ENCODE measurements at regions not wholly inside any gene's neighbourhood (a gene's known extent, or its start where the extent isn't known, plus 50 kb on each side); places are given as distances from the start of the nearest gene placed in this dataset.

DNA sequence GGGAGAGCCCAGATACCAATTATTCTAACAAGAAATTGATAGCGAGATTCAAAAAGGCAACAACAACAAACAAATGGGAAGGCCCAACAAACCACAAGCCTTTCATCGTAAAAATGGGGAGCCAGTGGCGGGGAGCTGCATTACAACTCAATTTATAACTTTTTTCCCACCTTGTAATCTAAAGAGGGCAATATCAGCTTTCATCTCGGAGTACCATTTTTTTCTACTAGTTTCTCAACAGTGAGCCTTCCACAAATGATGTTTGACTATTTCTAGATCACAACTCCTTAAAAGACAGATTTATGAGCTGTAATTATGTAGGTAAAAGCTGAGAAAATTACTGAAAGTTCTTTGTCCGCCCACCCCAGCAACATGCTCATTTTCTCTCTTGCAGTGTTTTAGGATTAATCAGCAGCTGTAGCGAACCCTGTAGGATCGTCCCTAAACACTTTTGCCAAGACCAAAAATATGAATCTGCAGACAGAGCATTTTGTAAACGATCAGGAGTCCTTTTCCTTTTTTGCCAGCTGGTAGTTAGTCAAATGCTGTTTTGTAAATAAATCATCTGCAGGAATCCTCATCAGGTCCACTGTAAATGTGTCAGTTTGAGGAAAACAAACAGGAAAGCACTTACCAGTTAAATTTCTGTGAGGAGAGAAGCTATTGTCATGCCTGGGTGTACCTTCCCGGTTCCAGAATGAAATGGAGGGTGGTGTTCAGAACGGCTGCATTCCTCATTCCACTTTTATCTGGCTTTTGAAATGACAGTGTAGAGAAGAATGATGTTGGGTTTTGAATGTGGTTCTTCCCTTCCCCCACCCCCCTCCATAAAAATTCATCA is 53.2 kb downstream of the EEF1B2 start:
- ATAC-seq (ENCODE audit: low read depth in 2 of 2): no peak
- Mint-ChIP-seq H3K36me3 (no peaks in the 10 kb centered on the region), H3K4me1 (no peaks in the 10 kb centered on the region), H3K9me3 (no peaks in the 10 kb centered on the region), H3K4me3 (no peak overlapping the region), H3K27ac (no peak overlapping the region), H3K27me3 (peaks cover 19 to 36% (median 24%) of the 10 kb centered on the region in 3 donors)
- no peak for DNase-seq

DNA sequence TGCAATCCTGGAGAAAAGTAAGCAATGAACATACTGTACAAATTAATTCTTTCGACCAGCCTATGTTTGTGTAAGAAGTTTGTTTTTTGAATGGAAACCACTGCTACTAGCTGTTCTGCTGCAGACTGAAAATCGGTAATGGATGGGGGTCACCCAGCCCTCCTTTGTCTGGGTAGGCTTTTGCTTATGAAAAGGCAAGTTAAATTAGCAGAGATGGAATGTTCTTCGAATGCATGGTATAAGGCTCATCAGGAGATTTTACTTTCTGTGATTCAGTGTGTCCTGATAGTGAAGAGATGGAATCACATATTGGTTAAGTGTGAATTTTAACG is 53.8 kb downstream of the EEF1B2 start:
- DNase-seq (no peak), ATAC-seq (ENCODE audit: low read depth in 2 of 2) (no peak)
- Mint-ChIP-seq H3K4me1 (no peaks in the 10 kb centered on the region), H3K4me3 (no peak overlapping the region), H3K9me3 (no peaks in the 10 kb centered on the region), H3K27ac (no peak overlapping the region), H3K36me3 (no peaks in the 10 kb centered on the region), H3K27me3 (peaks cover 22 to 36% (median 24%) of the 10 kb centered on the region in 3 donors)

DNA sequence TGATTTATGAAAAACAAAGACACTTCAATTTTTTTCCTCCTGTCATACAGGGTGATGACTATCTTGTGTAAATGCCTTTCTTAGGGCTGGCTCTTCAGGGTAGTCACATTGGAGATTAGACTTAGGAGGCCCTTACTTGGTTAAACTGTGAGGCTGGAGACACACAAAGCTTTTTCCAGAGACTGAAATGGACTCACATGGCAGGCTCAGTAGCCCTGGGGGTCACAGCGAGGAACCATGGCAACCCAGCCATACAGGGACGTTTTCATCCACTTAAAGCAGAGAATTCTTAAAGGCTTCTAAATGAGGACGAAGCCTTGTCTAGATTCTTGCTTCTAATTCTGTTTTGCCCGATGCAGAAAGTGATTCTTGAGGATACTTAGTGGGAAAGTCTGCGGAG is 57.3 kb upstream of the ZDBF2 start:
- peaks cover 0 to 8% (median 6%) of the 10 kb centered on the region in 3 donors for H3K4me1 Mint-ChIP-seq
- DNase-seq (no peak), ATAC-seq (ENCODE audit: low read depth in 2 of 2) (no peak)
- H3K36me3 Mint-ChIP-seq: peaks cover 0 to 10% of the 10 kb centered on the region in 2 donors
- H3K4me3 Mint-ChIP-seq: no peak overlapping the region
- H3K27ac Mint-ChIP-seq: no peak overlapping the region
- peaks cover 5 to 15% (median 7%) of the 10 kb centered on the region in 7 donors for H3K9me3 Mint-ChIP-seq
- peaks cover 24 to 33% (median 32%) of the 10 kb centered on the region in 3 donors for H3K27me3 Mint-ChIP-seq

DNA sequence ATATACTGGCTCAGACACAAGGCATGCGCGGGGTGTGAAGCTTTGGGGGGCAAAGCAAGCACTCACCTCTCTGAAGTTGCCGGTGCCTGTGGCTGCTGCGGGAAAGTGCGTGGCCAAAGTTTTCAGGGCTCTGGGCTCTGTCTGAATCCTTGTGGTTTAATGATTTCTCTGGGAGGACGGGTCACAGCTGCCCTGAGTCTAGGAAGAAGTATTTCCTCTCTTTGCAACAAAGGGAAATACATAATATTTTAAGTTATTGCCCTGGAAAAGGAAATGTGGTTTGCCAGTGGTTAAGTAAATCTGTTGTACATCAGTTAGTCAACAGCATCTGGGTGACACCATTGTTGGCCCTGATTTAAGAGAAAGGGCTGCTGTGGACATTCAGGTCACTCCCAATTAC is 56.7 kb upstream of the ZDBF2 start:
- H3K36me3 Mint-ChIP-seq: peaks cover 0 to 10% of the 10 kb centered on the region in 2 donors
- H3K27me3 Mint-ChIP-seq: peaks cover 24 to 32% (median 32%) of the 10 kb centered on the region in 3 donors

DNA sequence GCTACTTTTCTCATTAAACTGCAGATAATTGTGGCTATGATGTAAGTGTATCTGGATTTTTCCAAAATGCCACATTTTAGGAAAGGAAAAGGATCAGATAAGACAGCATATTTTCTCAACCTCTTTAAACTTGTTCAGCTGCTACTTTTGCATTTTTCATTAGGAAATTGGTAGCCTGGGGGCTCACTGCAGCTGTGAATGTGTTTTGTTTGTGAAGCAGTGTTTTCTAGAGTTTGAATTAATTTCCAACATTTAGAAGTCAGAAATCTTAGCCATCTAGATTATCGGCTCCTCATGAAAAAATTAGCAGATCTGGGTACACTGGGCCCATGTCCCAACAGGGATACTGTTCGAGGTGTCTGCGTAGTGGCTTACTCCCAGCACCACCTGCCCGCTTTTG is 56.3 kb upstream of the ZDBF2 start:
- H3K4me1 Mint-ChIP-seq: peaks cover 0 to 8% (median 6%) of the 10 kb centered on the region in 3 donors
- no peak overlapping the region for H3K27ac Mint-ChIP-seq
- H3K27me3 Mint-ChIP-seq: peaks cover 24 to 32% (median 31%) of the 10 kb centered on the region in 3 donors
- ATAC-seq (ENCODE audit: low read depth in 2 of 2): no peak
- H3K4me3 Mint-ChIP-seq: no peak overlapping the region
- DNase-seq: no peak
- peaks cover 0 to 10% of the 10 kb centered on the region in 2 donors for H3K36me3 Mint-ChIP-seq
- peaks cover 5 to 15% (median 7%) of the 10 kb centered on the region in 7 donors for H3K9me3 Mint-ChIP-seq

More for the DNA sequence above, 56.7 kb upstream of the ZDBF2 start:
- peaks cover 5 to 15% (median 7%) of the 10 kb centered on the region in 7 donors for H3K9me3 Mint-ChIP-seq
- no peak overlapping the region for H3K27ac Mint-ChIP-seq
- H3K4me3 Mint-ChIP-seq: no peak overlapping the region
- ATAC-seq (ENCODE audit: low read depth in 2 of 2) (no peak), DNase-seq (no peak)
- H3K4me1 Mint-ChIP-seq: peaks cover 0 to 8% (median 6%) of the 10 kb centered on the region in 3 donors

DNA sequence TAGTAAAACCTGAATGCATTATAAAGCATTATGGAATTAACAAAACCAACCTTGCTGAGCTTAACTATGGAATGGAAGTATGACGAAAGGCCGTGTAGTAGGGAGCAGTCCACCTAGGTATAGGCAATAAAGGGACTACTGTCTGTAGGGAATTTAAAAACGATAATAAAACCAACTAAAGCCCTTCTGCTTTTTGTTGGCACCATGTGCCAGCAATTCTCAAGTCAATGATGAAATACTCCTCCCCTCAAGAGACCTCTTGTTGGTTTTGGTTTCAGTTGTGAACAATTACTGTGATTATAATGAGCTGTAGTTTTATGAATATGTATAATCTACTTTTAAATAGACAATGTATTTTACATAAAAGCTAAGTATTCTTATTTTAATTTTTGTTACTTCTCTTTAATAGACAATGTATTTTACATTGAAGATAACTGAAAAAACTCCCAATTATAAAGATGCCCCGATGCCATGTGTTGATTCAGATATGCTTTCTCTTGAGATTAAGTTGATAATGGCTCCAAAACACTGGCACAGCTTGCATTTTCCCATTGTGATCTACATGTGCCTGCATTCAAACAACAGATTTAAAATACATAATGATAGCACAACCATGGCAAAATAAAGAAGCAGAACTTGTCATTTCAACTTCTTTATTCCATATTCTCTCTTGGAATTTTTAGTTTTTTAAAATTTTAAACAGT is 55.5 kb upstream of the ZDBF2 start:
- Mint-ChIP-seq H3K36me3 (peaks cover 0 to 10% of the 10 kb centered on the region in 2 donors), H3K4me1 (peaks cover 0 to 8% (median 6%) of the 10 kb centered on the region in 3 donors), H3K9me3 (peaks cover 5 to 15% (median 7%) of the 10 kb centered on the region in 7 donors), H3K27ac (no peak overlapping the region), H3K4me3 (no peak overlapping the region), H3K27me3 (peaks cover 24 to 32% (median 24%) of the 10 kb centered on the region in 3 donors)
- DNase-seq (peak; percentile 24), ATAC-seq (ENCODE audit: low read depth in 2 of 2) (peak; percentile 78 to 87)

DNA sequence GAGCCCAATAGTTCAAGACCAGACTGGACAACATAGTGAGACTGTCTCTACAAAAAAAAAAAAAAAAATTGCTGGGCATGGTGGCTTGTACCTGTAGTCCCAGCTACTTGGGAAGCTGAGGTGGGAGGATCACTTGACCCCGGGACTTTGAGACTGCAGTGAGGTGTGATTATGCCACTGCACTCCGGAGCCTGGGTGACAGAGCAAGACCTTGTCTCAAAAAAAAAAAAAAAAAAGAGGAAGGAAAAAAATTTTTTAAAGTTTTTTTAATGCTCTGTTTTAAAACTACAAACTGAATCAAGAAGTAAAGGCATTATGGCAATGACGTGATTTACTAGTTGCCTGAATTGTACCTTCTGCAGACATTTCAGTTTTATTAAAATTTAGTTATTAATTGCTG is 54.5 kb upstream of the ZDBF2 start:
- H3K27ac Mint-ChIP-seq: peak overlapping the region in 2 of 6 donors; percentile 24 to 67
- H3K9me3 Mint-ChIP-seq: peaks cover 5 to 15% (median 7%) of the 10 kb centered on the region in 7 donors
- DNase-seq: peak; percentile 8
- ATAC-seq (ENCODE audit: low read depth in 2 of 2): peak; percentile 56 to 58
- H3K36me3 Mint-ChIP-seq: peaks cover 0 to 10% of the 10 kb centered on the region in 2 donors
- H3K4me1 Mint-ChIP-seq: peaks cover 0 to 8% (median 6%) of the 10 kb centered on the region in 3 donors
- peaks cover 21 to 31% (median 21%) of the 10 kb centered on the region in 3 donors for H3K27me3 Mint-ChIP-seq
- no peak overlapping the region for H3K4me3 Mint-ChIP-seq

DNA sequence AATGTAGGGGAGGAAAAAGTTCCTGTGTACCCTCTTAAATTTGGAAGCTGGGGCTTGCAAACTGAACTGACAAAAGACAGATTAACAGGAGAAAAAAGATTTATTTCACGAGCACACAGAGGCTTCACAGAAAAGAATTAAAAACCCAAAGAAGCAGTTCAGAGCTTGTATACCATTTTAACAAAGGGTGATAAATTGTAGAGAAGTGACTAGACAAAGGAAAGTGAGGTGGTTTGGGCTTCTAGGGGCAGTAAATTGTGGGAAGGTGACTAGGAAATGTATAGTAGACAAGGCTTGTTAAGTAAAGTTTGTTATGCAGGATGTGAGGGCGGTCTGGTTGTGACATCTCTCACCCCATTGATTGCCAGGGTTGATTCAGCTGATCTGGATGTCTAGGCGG is 53.5 kb upstream of the ZDBF2 start:
- Mint-ChIP-seq H3K27me3 (peaks cover 10 to 33% (median 11%) of the 10 kb centered on the region in 3 donors), H3K4me3 (peak overlapping the region in 1 of 8 donors; percentile 45), H3K4me1 (peaks cover 0 to 8% (median 6%) of the 10 kb centered on the region in 3 donors), H3K27ac (no peak overlapping the region), H3K36me3 (peaks cover 0 to 10% of the 10 kb centered on the region in 2 donors), H3K9me3 (peaks cover 5 to 15% (median 7%) of the 10 kb centered on the region in 7 donors)
- DNase-seq: no peak
- ATAC-seq (ENCODE audit: low read depth in 2 of 2): no peak
